SK-N-SH (cell line): ENCODE measurements at regions not wholly inside any gene's neighbourhood (a gene's known extent, or its start where the extent isn't known, plus 50 kb on each side); places are given as distances from the start of the nearest gene placed in this dataset.

Source experiments
- CHD2 ChIP-seq: fragments of 150-350 bp; IDR thresholded peaks from 2 replicates; pipeline ENCODE4 v1.6.1; 2018; ENCODE audit warnings: low read length; ENCODE audit not compliant: partially characterized antibody
- FOSL2 ChIP-seq: IDR thresholded peaks from 2 replicates; pipeline ENCODE4 v1.4.0; 2012; ENCODE audit warnings: low read depth, mild to moderate bottlenecking, moderate library complexity, borderline replicate concordance
- POLR2AphosphoS5 ChIP-seq: IDR thresholded peaks from 2 replicates; pipeline ENCODE4 v1.6.1; 2012; ENCODE audit warnings: low read depth, low read length
- RAD21 ChIP-seq: IDR thresholded peaks from 2 replicates; pipeline ENCODE4 v1.6.1; 2012; ENCODE audit warnings: mild to moderate bottlenecking, low read length
- RFX5 ChIP-seq: IDR thresholded peaks from 2 replicates; pipeline ENCODE4 v1.6.1; 2012; ENCODE audit warnings: mild to moderate bottlenecking, improper control_type of control experiment, low read length
- TAF1 ChIP-seq: IDR thresholded peaks from 2 replicates; pipeline ENCODE4 v1.6.1; 2012; ENCODE audit warnings: low read depth, mild to moderate bottlenecking, low read length, moderate library complexity, borderline replicate concordance
- TF ChIP-seq, protein P1 (sequence below): fragments of 200-600 bp; sonication (generic); IDR thresholded peaks from 2 replicates; pipeline ENCODE4 v1.6.1; 2017; ENCODE audit warnings: antibody characterized with exemption, mild to moderate bottlenecking, moderate library complexity
- TF ChIP-seq, protein P2 (sequence below): fragments of 150-350 bp; IDR thresholded peaks from 2 replicates; pipeline ENCODE4 v1.6.1; 2016; ENCODE audit warnings: mild to moderate bottlenecking, low read depth, low read length

DNA sequence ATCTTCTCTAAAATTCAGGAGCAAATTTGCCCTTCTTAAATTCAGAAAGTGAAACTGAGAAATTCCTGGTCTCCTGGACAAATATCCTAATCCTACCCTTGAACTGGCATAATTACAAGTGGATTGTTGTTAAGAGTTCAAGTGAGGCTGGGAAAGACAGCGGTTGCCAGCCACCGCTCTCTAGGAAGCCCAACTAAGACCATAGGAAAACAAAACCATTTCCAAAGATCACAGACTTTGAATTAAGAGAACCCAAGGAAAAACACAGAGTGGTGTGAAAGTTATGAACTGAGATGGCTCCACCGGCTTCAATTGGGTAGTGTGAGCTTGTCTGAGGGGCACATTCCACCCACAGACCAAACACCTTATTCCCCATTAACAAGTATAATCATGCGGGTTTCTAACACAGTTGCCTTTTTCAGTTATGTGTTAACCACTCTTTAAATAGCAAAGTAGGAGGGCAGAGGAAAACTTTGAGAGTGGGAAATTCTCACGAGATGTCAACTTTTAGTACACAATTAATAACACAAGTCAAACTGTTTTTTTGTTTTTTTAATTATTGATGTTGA lies 1628.8 kb upstream of the SEL1L start:
- TF ChIP-seq, protein P1, sequence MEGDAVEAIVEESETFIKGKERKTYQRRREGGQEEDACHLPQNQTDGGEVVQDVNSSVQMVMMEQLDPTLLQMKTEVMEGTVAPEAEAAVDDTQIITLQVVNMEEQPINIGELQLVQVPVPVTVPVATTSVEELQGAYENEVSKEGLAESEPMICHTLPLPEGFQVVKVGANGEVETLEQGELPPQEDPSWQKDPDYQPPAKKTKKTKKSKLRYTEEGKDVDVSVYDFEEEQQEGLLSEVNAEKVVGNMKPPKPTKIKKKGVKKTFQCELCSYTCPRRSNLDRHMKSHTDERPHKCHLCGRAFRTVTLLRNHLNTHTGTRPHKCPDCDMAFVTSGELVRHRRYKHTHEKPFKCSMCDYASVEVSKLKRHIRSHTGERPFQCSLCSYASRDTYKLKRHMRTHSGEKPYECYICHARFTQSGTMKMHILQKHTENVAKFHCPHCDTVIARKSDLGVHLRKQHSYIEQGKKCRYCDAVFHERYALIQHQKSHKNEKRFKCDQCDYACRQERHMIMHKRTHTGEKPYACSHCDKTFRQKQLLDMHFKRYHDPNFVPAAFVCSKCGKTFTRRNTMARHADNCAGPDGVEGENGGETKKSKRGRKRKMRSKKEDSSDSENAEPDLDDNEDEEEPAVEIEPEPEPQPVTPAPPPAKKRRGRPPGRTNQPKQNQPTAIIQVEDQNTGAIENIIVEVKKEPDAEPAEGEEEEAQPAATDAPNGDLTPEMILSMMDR = no peak
- TF ChIP-seq, protein P2, sequence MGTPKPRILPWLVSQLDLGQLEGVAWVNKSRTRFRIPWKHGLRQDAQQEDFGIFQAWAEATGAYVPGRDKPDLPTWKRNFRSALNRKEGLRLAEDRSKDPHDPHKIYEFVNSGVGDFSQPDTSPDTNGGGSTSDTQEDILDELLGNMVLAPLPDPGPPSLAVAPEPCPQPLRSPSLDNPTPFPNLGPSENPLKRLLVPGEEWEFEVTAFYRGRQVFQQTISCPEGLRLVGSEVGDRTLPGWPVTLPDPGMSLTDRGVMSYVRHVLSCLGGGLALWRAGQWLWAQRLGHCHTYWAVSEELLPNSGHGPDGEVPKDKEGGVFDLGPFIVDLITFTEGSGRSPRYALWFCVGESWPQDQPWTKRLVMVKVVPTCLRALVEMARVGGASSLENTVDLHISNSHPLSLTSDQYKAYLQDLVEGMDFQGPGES = no peak
- TF ChIP-seq POLR2AphosphoS5 (no peak), RAD21 (no peak), RFX5 (no peak), CHD2 (no peak), TAF1 (no peak), FOSL2 (no peak)
